ENCODE measurements at regions not wholly inside any gene's neighbourhood (a gene's known extent, or its start where the extent isn't known, plus 50 kb on each side); places are given as distances from the start of the nearest gene placed in this dataset.

DNA sequence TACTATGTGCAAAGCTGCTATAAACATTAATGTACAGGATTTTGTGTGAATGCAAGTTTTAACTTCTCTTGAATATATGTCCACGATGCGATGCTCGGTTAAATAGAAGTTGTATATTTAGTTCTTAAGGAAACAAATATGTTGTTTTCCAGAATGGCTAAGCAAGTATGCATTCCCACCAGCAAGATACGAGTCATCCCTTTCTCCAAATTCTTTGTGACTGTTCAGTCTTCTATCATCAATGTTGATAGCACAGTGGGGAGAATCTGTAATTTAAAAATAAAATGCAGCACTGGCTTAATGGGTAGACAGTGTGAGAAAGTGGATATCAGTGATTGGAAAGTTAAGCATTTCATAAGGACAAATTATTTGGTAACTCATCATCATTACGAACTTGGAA is 1340.8 kb downstream of the PCDH9 start:
- no peaks in the 10 kb centered on the region for H3K27me3 ChIP-seq (ENCODE audit: control insufficient read depth in 2 of 2, insufficient read depth in 2 of 2, low read length in 2 of 2)
- dilution Hi-C loops (cut with MboI; ENCODE audit: extremely low pct_ligation_motif_present, low sequenced_read_pairs) (no loop called here), intact Hi-C loops (cut with micrococcal nuclease) (no loop called here)
- H3K4me2 ChIP-seq (ENCODE audit: insufficient read depth, low read length), result no peak overlapping the region
- ChIA-PET POLR2A (no interaction called here), CTCF (interaction anchor here (1.3 kb wide), 1 partner anchor 78 kb away, joined by 3 read pairs; no protein-coding TSS in a partner anchor)
- H3K9me3 ChIP-seq (replicated peaks; ENCODE audit: control insufficient read depth, insufficient read depth, low read length), result no peaks in the 10 kb centered on the region
- H3K4me1 ChIP-seq (ENCODE audit: control insufficient read depth, extremely low read depth, insufficient read depth, low read length), result peaks cover 22% of the 10 kb centered on the region
- H3K36me3 ChIP-seq (ENCODE audit: control insufficient read depth in 2 of 2, extremely low read depth in 1 of 2, insufficient read depth in 2 of 2, low read length in 2 of 2), result no peaks in the 10 kb centered on the region
- H4K20me1 ChIP-seq (replicated peaks; ENCODE audit: control insufficient read depth, extremely low read depth, insufficient read depth, low read length), result no peaks in the 10 kb centered on the region
- no peaks in the 10 kb centered on the region for H3K9me1 ChIP-seq (replicated peaks; ENCODE audit: control insufficient read depth, extremely low read depth, insufficient read depth, low read length)
- H3K9ac ChIP-seq (replicated peaks; ENCODE audit: extremely low read depth, insufficient read depth, low read length), result no peak overlapping the region
- no peak overlapping the region for H3K27ac ChIP-seq (ENCODE audit: insufficient read depth, low read depth, low read length)
- no peaks in the 10 kb centered on the region for H3K79me2 ChIP-seq (ENCODE audit: control insufficient read depth, insufficient read depth, low read length)
- H2AFZ ChIP-seq (ENCODE audit: low read depth, low read length), result no peak overlapping the region
- DNase-seq (ENCODE audit: low read depth, low spot score) (no peak), FAIRE-seq (no peak)
- BruUV-seq (replicated peaks), result no TSS peak
- no peak for TF ChIP-seq GATA2 (IDR thresholded peaks at IDR 0.05; ENCODE audit: insufficient read depth, insufficient read length, low read depth, low read length)
- no peak for TF ChIP-seq MAX (IDR thresholded peaks at IDR 0.05; ENCODE audit: insufficient read depth, insufficient read length)
- TF ChIP-seq JUN (IDR thresholded peaks at IDR 0.05; ENCODE audit: borderline replicate concordance, insufficient read depth, insufficient read length, low read depth), result no peak
- TF ChIP-seq POLR2AphosphoS5 (IDR thresholded peaks at IDR 0.05; ENCODE audit: insufficient read depth, low read depth, low read length), result no peak
- TF ChIP-seq POLR2A (IDR thresholded peaks at IDR 0.05; ENCODE audit: low read depth, low read length), result no peak
- H3K4me3 ChIP-seq (replicated peaks in 1 of 3; ENCODE audit: insufficient read depth in 1 of 3, low read depth in 1 of 3, low read length in 3 of 3), result no peak overlapping the region

DNA sequence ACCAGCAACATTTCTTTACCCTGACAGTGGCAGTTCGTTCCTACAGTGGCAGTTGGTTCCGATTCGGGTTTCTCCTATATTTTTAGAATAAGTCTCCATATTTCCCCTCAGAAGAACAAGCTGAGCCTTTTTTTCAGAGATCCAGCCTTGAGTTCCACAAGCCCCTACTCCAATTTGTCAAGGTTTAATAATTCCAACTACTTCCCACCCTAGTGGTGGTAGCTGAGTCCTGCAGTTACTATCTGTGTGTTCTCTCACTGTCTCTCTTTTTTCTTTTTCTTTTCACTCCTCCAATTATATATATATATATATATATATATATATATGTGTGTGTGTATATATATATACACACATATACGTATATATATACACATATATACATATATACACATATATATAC is 1347.3 kb downstream of the PCDH9 start:
- Histone ChIP-seq H3K4me1 (ENCODE audit: control insufficient read depth, extremely low read depth, insufficient read depth, low read length) (no peaks in the 10 kb centered on the region), H4K20me1 (replicated peaks; ENCODE audit: control insufficient read depth, extremely low read depth, insufficient read depth, low read length) (no peaks in the 10 kb centered on the region), H3K36me3 (ENCODE audit: control insufficient read depth in 2 of 2, extremely low read depth in 1 of 2, insufficient read depth in 2 of 2, low read length in 2 of 2) (no peaks in the 10 kb centered on the region), H3K9me1 (replicated peaks; ENCODE audit: control insufficient read depth, extremely low read depth, insufficient read depth, low read length) (no peaks in the 10 kb centered on the region), H3K79me2 (ENCODE audit: control insufficient read depth, insufficient read depth, low read length) (no peaks in the 10 kb centered on the region), H3K4me3 (replicated peaks in 1 of 3; ENCODE audit: insufficient read depth in 1 of 3, low read depth in 1 of 3, low read length in 3 of 3) (no peak overlapping the region), H3K4me2 (ENCODE audit: insufficient read depth, low read length) (no peak overlapping the region), H3K9ac (replicated peaks; ENCODE audit: extremely low read depth, insufficient read depth, low read length) (no peak overlapping the region), H3K27ac (ENCODE audit: insufficient read depth, low read depth, low read length) (no peak overlapping the region), H2AFZ (ENCODE audit: low read depth, low read length) (no peak overlapping the region), H3K9me3 (replicated peaks; ENCODE audit: control insufficient read depth, insufficient read depth, low read length) (no peaks in the 10 kb centered on the region), H3K27me3 (ENCODE audit: control insufficient read depth in 2 of 2, insufficient read depth in 2 of 2, low read length in 2 of 2) (no peaks in the 10 kb centered on the region)
- DNase-seq (ENCODE audit: low read depth, low spot score) (no peak), FAIRE-seq (no peak)
- BruUV-seq (replicated peaks), result no TSS peak
- no peak for TF ChIP-seq MYC (IDR thresholded peaks at IDR 0.05; ENCODE audit: low read depth, low read length)
- TF ChIP-seq POLR2AphosphoS5 (IDR thresholded peaks at IDR 0.05; ENCODE audit: insufficient read depth, low read depth, low read length), result no peak
- TF ChIP-seq MAX (IDR thresholded peaks at IDR 0.05; ENCODE audit: insufficient read depth, insufficient read length), result no peak
- TF ChIP-seq GATA2 (IDR thresholded peaks at IDR 0.05; ENCODE audit: insufficient read depth, insufficient read length, low read depth, low read length), result no peak
- TF ChIP-seq JUN (IDR thresholded peaks at IDR 0.05; ENCODE audit: borderline replicate concordance, insufficient read depth, insufficient read length, low read depth), result no peak
- TF ChIP-seq FOS (IDR thresholded peaks at IDR 0.05; ENCODE audit: borderline replicate concordance, insufficient read depth, low read length), result no peak
- POLR2A ChIA-PET, result no interaction called here
- dilution Hi-C loops (cut with MboI; ENCODE audit: extremely low pct_ligation_motif_present, low sequenced_read_pairs) (no loop called here), intact Hi-C loops (cut with micrococcal nuclease) (no loop called here)
- CTCF ChIA-PET, result interaction anchor here (1.5 kb wide), 1 partner anchor 10 kb away, joined by 5 read pairs; no protein-coding TSS in a partner anchor

All from endothelial cell of umbilical vein (primary cell).